Neural cell (in vitro differentiated cells): ENCODE measurements at regions not wholly inside any gene's neighbourhood (a gene's known extent, or its start where the extent isn't known, plus 50 kb on each side); places are given as distances from the start of the nearest gene placed in this dataset.

ENCODE experiments used
- H2AFZ ChIP-seq: fragments of 200-600, 300-800 bp; sonication (generic), shearing (Covaris generic); 2 replicates; pipeline ENCODE4 v1.6.0; 2014; ENCODE audit warnings: low read depth, mild to moderate bottlenecking, antibody characterized with exemption, low read length, moderate library complexity
- H3F3A ChIP-seq: fragments of 200-600 bp; shearing (Covaris generic); 2 replicates; pipeline ENCODE4 v1.6.1; 2016; ENCODE audit warnings: mild to moderate bottlenecking, moderate library complexity, mixed read lengths, antibody characterized with exemption, low read length; ENCODE audit not compliant: insufficient read depth, poor library complexity, severe bottlenecking
- H3K27ac ChIP-seq: fragments of 200-600, 300-800 bp; sonication (generic), shearing (Covaris generic); 2 replicates; pipeline ENCODE4 v1.5.1; 2014; ENCODE audit warnings: mild to moderate bottlenecking, low read length, moderate library complexity
- H3K27me3 ChIP-seq: fragments of 300-800, 200-600 bp; sonication (generic), shearing (Covaris generic); 2 replicates; pipeline ENCODE4 v1.6.0; 2014; ENCODE audit warnings: mild to moderate bottlenecking, low read depth, low read length, moderate library complexity; ENCODE audit not compliant: insufficient read depth
- H3K36me3 ChIP-seq: fragments of 300-800, 200-600 bp; sonication (generic), shearing (Covaris generic); 2 replicates; pipeline ENCODE4 v1.5.1; 2014; ENCODE audit warnings: mild to moderate bottlenecking, antibody characterized with exemption, low read length, moderate library complexity; ENCODE audit not compliant: insufficient read depth
- H3K4me2 ChIP-seq: fragments of 300-800, 200-600 bp; sonication (generic), shearing (Covaris generic); 2 replicates; pipeline ENCODE4 v1.6.0; 2014; ENCODE audit warnings: mild to moderate bottlenecking, low read length
- H3K4me3 ChIP-seq: fragments of 300-800, 200-600 bp; sonication (generic), shearing (Covaris generic); 2 replicates; pipeline ENCODE4 v1.5.1; 2014; ENCODE audit warnings: mild to moderate bottlenecking, low read length, moderate library complexity
- H3K79me2 ChIP-seq: fragments of 200-600 bp; shearing (Covaris generic); replicated peaks from 2 replicates; pipeline ENCODE4 v1.6.0; 2014; ENCODE audit warnings: mild to moderate bottlenecking, low read length, moderate library complexity; ENCODE audit not compliant: insufficient read depth
- H3K9ac ChIP-seq: fragments of 300-800, 200-600 bp; sonication (generic), shearing (Covaris generic); 2 replicates; pipeline ENCODE4 v1.6.1; 2016; ENCODE audit warnings: mild to moderate bottlenecking, low read length, mixed read lengths
- H3K9me2 ChIP-seq: fragments of 200-600 bp; shearing (Covaris generic); 2 replicates; pipeline ENCODE4 v1.6.1; 2016; ENCODE audit warnings: mild to moderate bottlenecking, low read length, mixed read lengths; ENCODE audit not compliant: insufficient read depth
- H3K9me3 ChIP-seq: fragments of 200-600, 300-800 bp; sonication (generic), shearing (Covaris generic); 2 replicates; pipeline ENCODE4 v1.6.1; 2016; ENCODE audit warnings: mild to moderate bottlenecking, mixed run types, low read length, moderate library complexity, mixed read lengths
- H4K20me1 ChIP-seq: fragments of 200-600 bp; shearing (Covaris generic); 2 replicates; pipeline ENCODE4 v1.6.1; 2016; ENCODE audit warnings: mild to moderate bottlenecking, mixed run types; ENCODE audit not compliant: insufficient read depth
- EP300 ChIP-seq: fragments of 450-650 bp; conservative IDR thresholded peaks from 2 replicates; pipeline ENCODE4 v1.6.1; 2014; ENCODE audit warnings: antibody characterized with exemption, mild to moderate bottlenecking, moderate library complexity; ENCODE audit not compliant: poor library complexity, severe bottlenecking
- EZH2 ChIP-seq: fragments of 200-600, 300-800 bp; shearing (Covaris generic), sonication (generic); IDR thresholded peaks from 2 replicates; pipeline ENCODE4 v1.6.1; 2014; ENCODE audit warnings: antibody characterized with exemption, low read length, borderline replicate concordance, mild to moderate bottlenecking; ENCODE audit not compliant: insufficient read depth, poor library complexity, severe bottlenecking
- MXI1 ChIP-seq: fragments of 450-650 bp; conservative IDR thresholded peaks from 2 replicates; pipeline ENCODE4 v1.6.1; 2014; ENCODE audit warnings: antibody characterized with exemption, mild to moderate bottlenecking; ENCODE audit not compliant: poor library complexity, severe bottlenecking
- POLR2AphosphoS5 ChIP-seq: IDR thresholded peaks from 2 replicates; pipeline ENCODE4 v1.6.1; 2012
- RAD21 ChIP-seq: fragments of 450-650 bp; conservative IDR thresholded peaks from 2 replicates; pipeline ENCODE4 v1.6.1; 2014; ENCODE audit warnings: antibody characterized with exemption, mild to moderate bottlenecking, moderate library complexity
- REST ChIP-seq: IDR thresholded peaks from 2 replicates; pipeline ENCODE4 v1.6.1; 2012; ENCODE audit warnings: borderline replicate concordance
- SMC3 ChIP-seq: fragments of 450-650 bp; conservative IDR thresholded peaks from 2 replicates; pipeline ENCODE4 v1.6.1; 2014; ENCODE audit warnings: antibody characterized with exemption, mild to moderate bottlenecking, moderate library complexity; ENCODE audit not compliant: poor library complexity
- TAF1 ChIP-seq: IDR thresholded peaks from 2 replicates; pipeline ENCODE4 v1.6.1; 2012; ENCODE audit warnings: low read depth
- TF ChIP-seq, protein P1 (sequence below): fragments of 450-650 bp; IDR thresholded peaks from 2 replicates; pipeline ENCODE4 v1.5.1; 2014; ENCODE audit warnings: antibody characterized with exemption, mild to moderate bottlenecking, moderate library complexity; ENCODE audit not compliant: poor library complexity, severe bottlenecking

GRCh38 chr15:94596707-94597106 lies 365.3 kb downstream of the MCTP2 start:
- Histone ChIP-seq H4K20me1 (no peaks in the 10 kb centered on the region), H3K4me3 (no peak overlapping the region), H2AFZ (no peak overlapping the region), H3K27ac (no peak overlapping the region), H3K4me2 (no peak overlapping the region), H3K9ac (no peak overlapping the region), H3K27me3 (no peaks in the 10 kb centered on the region), H3K79me2 (no peaks in the 10 kb centered on the region), H3K9me3 (no peaks in the 10 kb centered on the region), H3K9me2 (no peaks in the 10 kb centered on the region), H3K36me3 (no peaks in the 10 kb centered on the region), H3F3A (no peaks in the 10 kb centered on the region)
- TF ChIP-seq REST (no peak), TAF1 (no peak)
- TF ChIP-seq, protein P1, sequence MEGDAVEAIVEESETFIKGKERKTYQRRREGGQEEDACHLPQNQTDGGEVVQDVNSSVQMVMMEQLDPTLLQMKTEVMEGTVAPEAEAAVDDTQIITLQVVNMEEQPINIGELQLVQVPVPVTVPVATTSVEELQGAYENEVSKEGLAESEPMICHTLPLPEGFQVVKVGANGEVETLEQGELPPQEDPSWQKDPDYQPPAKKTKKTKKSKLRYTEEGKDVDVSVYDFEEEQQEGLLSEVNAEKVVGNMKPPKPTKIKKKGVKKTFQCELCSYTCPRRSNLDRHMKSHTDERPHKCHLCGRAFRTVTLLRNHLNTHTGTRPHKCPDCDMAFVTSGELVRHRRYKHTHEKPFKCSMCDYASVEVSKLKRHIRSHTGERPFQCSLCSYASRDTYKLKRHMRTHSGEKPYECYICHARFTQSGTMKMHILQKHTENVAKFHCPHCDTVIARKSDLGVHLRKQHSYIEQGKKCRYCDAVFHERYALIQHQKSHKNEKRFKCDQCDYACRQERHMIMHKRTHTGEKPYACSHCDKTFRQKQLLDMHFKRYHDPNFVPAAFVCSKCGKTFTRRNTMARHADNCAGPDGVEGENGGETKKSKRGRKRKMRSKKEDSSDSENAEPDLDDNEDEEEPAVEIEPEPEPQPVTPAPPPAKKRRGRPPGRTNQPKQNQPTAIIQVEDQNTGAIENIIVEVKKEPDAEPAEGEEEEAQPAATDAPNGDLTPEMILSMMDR: no peak

DNA sequence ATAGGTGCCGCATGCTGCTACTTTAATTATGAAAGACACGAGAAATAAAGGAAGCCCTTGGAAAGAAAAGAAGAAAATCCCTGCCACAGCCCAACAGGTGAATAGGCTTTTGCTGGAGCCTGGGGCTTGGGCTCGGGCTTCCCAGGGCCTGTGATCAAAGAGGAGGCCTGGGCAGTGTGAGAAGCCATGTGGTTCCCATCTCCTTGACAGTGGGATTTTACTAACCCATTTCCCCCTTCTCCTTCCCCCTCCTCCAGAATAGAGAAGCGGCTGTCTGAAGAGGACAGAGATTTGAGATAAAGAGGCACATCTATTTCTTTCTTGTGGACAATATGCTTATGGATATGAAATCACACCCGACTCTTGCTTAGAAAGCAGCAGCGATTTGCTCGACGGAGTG lies 369.1 kb downstream of the MCTP2 start:
- no peaks in the 10 kb centered on the region for H3K9me2 ChIP-seq
- H3K27ac ChIP-seq: no peak overlapping the region
- no peak for TF ChIP-seq RAD21
- no peak for TF ChIP-seq REST
- no peak for TF ChIP-seq EP300
- no peak for TF ChIP-seq POLR2AphosphoS5
- no peak for TF ChIP-seq EZH2
- TF ChIP-seq, protein P1: no peak
- TF ChIP-seq TAF1: no peak
- TF ChIP-seq SMC3: no peak
- TF ChIP-seq MXI1: no peak
- H2AFZ ChIP-seq: no peak overlapping the region
- H3K79me2 ChIP-seq: no peaks in the 10 kb centered on the region
- no peaks in the 10 kb centered on the region for H3K9me3 ChIP-seq
- no peak overlapping the region for H3K9ac ChIP-seq
- no peaks in the 10 kb centered on the region for H3K36me3 ChIP-seq
- H3K27me3 ChIP-seq: no peaks in the 10 kb centered on the region
- H4K20me1 ChIP-seq: no peaks in the 10 kb centered on the region
- no peaks in the 10 kb centered on the region for H3F3A ChIP-seq
- no peak overlapping the region for H3K4me3 ChIP-seq
- H3K4me2 ChIP-seq: no peak overlapping the region
